Gastrocnemius medialis (tissue), 4 donors: ENCODE measurements at regions not wholly inside any gene's neighbourhood (a gene's known extent, or its start where the extent isn't known, plus 50 kb on each side); places are given as distances from the start of the nearest gene placed in this dataset.

Experiments
- POLR2A ChIP-seq, 2 donors: fragments of 450-650 bp; IDR thresholded peaks; one replicate each; pipeline ENCODE4 v1.6.1; 2017; ENCODE audit warnings: antibody characterized with exemption in 2 of 2, mild to moderate bottlenecking in 2 of 2, moderate library complexity in 2 of 2
- TF ChIP-seq, protein P1 (sequence below), 5 experiments: fragments of 450-650 bp in 3 of 5; fragments of 200-600 bp in 2 of 5; sonication (generic) in 2 of 5; IDR thresholded peaks in 4 of 5; conservative IDR thresholded peaks in 1 of 5; 1 replicate in 4 of 5; 2 replicates in 1 of 5; pipeline ENCODE4 v1.5.1; 2016 to 2019; ENCODE audit warnings: antibody characterized with exemption in 5 of 5, mild to moderate bottlenecking in 3 of 5, moderate library complexity in 3 of 5

DNA sequence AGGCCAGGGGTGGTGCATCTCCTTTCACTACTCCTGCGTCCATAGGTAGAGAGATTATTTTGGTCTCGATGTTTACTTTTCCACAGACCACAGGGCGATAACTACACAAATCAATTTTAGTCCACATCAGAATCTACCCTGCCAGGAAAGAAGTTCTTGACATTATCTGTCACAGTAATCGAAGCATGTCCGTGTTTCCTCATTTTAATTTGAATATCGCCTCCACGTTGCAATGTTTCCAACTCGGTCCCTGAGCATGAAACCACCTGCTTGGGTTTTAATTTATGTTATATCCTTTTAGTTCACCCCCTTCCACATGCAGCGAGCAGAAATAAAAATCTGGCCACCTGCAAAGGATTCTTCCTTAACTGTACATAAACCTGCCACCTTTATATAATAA lies 100.1 kb upstream of the ATXN3L start:
- TF ChIP-seq, protein P1, sequence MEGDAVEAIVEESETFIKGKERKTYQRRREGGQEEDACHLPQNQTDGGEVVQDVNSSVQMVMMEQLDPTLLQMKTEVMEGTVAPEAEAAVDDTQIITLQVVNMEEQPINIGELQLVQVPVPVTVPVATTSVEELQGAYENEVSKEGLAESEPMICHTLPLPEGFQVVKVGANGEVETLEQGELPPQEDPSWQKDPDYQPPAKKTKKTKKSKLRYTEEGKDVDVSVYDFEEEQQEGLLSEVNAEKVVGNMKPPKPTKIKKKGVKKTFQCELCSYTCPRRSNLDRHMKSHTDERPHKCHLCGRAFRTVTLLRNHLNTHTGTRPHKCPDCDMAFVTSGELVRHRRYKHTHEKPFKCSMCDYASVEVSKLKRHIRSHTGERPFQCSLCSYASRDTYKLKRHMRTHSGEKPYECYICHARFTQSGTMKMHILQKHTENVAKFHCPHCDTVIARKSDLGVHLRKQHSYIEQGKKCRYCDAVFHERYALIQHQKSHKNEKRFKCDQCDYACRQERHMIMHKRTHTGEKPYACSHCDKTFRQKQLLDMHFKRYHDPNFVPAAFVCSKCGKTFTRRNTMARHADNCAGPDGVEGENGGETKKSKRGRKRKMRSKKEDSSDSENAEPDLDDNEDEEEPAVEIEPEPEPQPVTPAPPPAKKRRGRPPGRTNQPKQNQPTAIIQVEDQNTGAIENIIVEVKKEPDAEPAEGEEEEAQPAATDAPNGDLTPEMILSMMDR (IDR thresholded peaks at IDR 0.05 in 4 of 5, conservative IDR thresholded peaks at IDR 0.05 in 1 of 5): no peak
- no peak for TF ChIP-seq POLR2A (IDR thresholded peaks at IDR 0.05)
